AG09319 (cell line): ENCODE measurements at regions not wholly inside any gene's neighbourhood (a gene's known extent, or its start where the extent isn't known, plus 50 kb on each side); places are given as distances from the start of the nearest gene placed in this dataset.
"Not testable (repeated sequence)": the region's sequence is repeated elsewhere in the genome, so short reads cannot be mapped to it uniquely, and the experiment has no call there.

Source experiments
- DNase-seq: peaks from one replicate; pipeline ENCODE4 v3.0.0-alpha.2; 2010; ENCODE audit warnings: low read depth; ENCODE audit errors: extremely low read depth
- TF ChIP-seq, protein P1 (sequence below): IDR thresholded peaks from 2 replicates; pipeline ENCODE4 v1.5.1; 2011; ENCODE audit warnings: low read depth, mild to moderate bottlenecking, inconsistent platforms, low read length, moderate library complexity

DNA sequence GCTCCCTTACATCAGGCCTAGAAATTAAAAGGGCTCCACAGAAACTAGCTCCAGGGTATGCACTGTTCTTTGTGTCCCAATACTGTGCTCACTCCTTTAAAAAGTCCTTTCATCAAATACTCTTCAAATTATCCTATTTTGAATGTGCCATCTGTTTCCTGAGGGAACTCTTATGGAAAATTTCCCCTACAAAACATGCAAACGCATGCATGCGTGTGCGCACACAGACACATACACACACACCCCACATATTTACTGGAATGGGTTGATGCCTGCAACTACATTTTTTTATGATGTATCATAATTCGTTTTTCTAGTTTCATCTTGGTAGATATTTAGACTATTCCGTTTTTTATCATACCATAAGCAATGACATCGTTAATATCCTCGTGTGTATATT lies 351.2 kb upstream of the KIF2B start:
- TF ChIP-seq, protein P1, sequence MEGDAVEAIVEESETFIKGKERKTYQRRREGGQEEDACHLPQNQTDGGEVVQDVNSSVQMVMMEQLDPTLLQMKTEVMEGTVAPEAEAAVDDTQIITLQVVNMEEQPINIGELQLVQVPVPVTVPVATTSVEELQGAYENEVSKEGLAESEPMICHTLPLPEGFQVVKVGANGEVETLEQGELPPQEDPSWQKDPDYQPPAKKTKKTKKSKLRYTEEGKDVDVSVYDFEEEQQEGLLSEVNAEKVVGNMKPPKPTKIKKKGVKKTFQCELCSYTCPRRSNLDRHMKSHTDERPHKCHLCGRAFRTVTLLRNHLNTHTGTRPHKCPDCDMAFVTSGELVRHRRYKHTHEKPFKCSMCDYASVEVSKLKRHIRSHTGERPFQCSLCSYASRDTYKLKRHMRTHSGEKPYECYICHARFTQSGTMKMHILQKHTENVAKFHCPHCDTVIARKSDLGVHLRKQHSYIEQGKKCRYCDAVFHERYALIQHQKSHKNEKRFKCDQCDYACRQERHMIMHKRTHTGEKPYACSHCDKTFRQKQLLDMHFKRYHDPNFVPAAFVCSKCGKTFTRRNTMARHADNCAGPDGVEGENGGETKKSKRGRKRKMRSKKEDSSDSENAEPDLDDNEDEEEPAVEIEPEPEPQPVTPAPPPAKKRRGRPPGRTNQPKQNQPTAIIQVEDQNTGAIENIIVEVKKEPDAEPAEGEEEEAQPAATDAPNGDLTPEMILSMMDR: no peak

DNA sequence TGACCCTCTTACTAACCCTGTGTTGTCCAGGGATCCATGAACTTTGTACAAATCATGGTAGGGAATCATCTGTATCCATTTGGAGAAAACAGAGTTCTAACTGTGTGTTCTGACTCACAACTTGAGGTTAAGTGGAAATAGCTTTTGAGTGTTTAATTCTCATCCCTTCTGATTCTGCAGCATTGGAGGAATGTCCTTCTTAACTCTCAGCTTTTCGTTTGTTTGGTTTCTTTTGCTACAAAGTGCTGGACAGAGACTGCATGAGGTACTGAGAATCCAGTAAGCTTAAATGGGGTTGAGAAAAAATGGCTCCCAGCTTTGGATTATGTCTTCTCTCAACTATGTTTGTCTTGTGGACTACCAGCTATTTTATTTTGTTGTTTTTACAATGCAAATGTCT lies 352.1 kb upstream of the KIF2B start:
- TF ChIP-seq, protein P1: no peak
- DNase-seq: no peak

More for the DNA sequence above, 351.2 kb upstream of the KIF2B start:
- no peak for DNase-seq

DNA sequence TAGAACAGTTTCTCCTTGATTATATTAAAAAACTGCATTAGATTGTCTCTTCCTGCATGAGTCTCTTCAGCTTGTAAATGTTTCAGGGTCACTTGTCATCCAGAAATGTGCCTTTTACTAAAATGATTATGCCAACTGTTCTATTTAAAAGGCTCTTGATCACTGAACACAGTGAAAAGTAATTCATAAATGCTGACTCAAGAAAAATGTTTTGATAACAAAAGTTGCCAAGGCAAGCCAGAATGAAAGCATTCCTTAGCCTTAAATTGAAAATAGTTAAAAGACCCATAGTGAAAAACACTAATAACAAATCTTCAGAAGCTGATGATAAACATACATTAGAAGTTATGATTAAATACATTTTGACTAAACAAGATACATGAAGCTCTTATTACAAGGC lies 356.0 kb upstream of the KIF2B start:
- no peak for DNase-seq
- TF ChIP-seq, protein P1: no peak

DNA sequence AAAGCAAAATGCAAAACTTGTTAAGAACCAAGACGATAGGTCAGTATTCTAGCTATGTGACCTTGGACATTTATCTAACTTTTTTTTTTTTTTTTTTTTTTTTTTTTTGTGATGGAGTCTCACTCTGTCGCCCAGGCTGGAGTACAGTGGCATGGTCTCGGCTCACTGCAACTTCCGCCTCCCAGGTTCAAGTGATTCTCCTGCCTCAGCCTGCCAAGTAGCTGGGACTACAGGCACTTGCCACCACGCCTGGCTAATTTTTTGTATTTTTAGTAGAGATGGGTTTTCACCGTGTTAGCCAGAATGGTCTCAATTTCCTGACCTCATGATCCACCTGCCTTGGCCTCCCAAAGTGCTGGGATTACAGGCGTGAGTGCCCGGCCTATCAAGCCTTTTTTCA lies 358.3 kb upstream of the KIF2B start:
- not testable (repeated sequence) for DNase-seq

DNA sequence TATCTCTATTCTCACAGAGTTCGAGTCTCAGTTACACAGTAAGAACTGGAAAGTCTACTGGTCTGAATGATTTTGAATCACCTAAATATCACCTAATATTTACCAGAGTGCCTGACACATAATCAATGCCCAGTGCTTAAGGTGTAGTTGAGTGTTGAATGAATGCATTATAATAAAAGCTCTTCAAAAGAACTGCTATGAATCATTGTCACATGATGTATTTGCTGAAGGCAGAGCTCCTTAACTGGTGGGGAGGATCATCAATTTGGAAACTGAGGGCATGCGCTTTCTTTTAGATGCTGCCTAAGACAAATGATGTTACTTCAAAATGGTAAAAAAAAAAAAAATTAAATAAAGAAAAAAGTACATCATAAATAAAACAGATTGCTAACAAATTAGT lies 359.4 kb upstream of the KIF2B start:
- no peak for DNase-seq
- TF ChIP-seq, protein P1: no peak

DNA sequence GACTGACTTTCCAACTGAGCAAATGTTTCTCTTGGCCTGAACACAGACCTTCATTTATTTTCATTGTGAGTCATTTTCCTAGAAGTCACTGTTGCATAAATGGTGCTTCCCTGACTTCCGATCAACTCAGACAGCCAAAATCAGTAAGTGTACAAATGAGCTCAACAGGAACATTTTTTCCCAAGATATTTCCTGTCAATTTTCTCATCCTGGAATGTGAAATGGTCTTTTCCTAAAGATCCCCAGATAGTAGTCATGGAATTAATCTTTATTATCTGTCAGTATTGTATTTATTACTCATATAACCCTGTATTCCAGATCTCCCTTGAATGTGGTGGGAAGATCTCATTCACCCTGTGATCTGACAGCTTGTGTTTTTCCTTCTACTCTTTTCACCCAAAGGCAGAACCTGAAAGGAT lies 360.3 kb upstream of the KIF2B start:
- TF ChIP-seq, protein P1: no peak
- no peak for DNase-seq

DNA sequence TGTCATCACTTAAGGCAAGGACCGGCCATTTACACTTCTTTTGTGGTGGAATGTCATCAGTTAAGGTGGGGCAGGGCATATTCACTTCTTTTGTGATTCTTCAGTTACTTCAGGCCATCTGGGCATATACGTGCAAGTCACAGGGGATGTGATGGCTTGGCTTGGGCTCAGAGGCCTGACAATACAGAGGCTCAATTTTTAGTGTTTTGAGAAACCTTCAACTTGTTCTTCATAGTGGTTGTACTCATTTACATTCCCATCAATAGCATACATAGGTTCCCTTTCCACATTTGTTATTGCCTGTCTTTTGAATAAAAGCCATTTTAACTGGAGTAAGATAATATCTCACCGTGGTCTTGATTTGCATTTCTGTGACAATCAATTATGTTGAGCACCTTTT lies 366.8 kb upstream of the KIF2B start:
- DNase-seq: not testable (repeated sequence)

DNA sequence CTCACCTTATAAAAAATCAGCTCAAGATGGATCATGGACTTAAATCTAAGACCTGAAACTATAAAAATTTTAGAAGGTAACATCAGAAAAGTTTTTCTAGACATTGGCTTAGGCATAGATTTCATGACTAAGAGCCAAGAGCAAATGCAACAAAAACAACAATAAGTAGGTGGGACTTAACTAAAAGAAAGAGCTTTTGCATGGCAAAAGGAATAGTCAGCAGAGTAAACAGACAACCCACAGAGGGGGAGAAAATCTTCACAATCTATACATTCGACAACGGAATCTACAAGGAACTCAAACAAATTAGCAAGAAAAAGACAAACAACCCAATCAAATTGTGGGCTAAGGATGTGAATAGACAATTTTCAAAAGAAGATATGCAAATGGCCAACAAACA lies 368.4 kb upstream of the KIF2B start:
- TF ChIP-seq, protein P1: no peak
- no peak for DNase-seq

DNA sequence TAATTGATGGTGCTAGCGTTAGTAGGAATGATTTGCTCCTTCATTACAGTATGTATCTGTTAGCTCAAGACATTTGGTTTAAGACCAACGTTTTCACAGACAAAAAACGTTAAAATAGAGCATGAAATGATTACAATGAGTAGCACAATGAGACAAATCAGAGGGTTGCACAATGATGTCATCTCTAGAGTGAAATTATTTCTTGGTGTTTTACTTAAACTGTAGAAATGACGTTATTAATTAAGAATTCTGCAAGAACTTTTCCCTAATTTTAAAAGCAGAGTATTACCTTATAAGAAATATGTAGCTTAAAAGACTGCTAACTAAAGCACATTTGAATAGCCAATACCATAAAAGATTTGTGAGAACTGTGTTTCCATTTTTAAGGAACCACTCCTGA lies 373.4 kb upstream of the KIF2B start:
- DNase-seq: no peak

More for the DNA sequence above, 373.4 kb upstream of the KIF2B start:
- TF ChIP-seq, protein P1: no peak
